SK-N-SH treated with all-trans-retinoic acid at 6 μM for 48 hours (cell line): ENCODE measurements at regions not wholly inside any gene's neighbourhood (a gene's known extent, or its start where the extent isn't known, plus 50 kb on each side); places are given as distances from the start of the nearest gene placed in this dataset.

ENCODE experiments used
- ATAC-seq: fragments of 200-7000 bp; cut with Tn5 transposase; 3 replicates; pipeline ENCODE4 v1.9.1; 2020; ENCODE audit warnings: mild to moderate bottlenecking, moderate library complexity
- ARNTL ChIP-seq: fragments of 450-650 bp; formaldehyde crosslinking; IDR thresholded peaks from 2 replicates; pipeline ENCODE4 v1.5.0; 2020; ENCODE audit warnings: low read depth, mild to moderate bottlenecking, moderate library complexity, borderline replicate concordance
- BACH2 ChIP-seq: fragments of 250-450 bp; sonication (Bioruptor Pico); IDR thresholded peaks from 2 replicates; pipeline ENCODE4 v1.9.0; 2021; ENCODE audit warnings: mild to moderate bottlenecking, borderline replicate concordance
- CREB5 ChIP-seq: fragments of 250-450 bp; sonication (Bioruptor Pico); IDR thresholded peaks from 2 replicates; pipeline ENCODE4 v1.5.1; 2020; ENCODE audit warnings: low read depth, mild to moderate bottlenecking, moderate library complexity
- CSDC2 ChIP-seq: fragments of 250-450 bp; sonication (Bioruptor Pico); IDR thresholded peaks from 2 replicates; pipeline ENCODE4 v1.5.0; 2020; ENCODE audit warnings: mild to moderate bottlenecking, moderate library complexity
- ESRRG ChIP-seq: fragments of 250-450 bp; sonication (Bioruptor Pico); IDR thresholded peaks from 2 replicates; pipeline ENCODE4 v1.6.1; 2021; ENCODE audit warnings: mild to moderate bottlenecking
- ISL1 ChIP-seq: fragments of 250-450 bp; sonication (Bioruptor Pico); IDR thresholded peaks from 2 replicates; pipeline ENCODE4 v2.1.2; 2022; ENCODE audit warnings: mild to moderate bottlenecking, moderate library complexity
- OSR1 ChIP-seq: fragments of 250-450 bp; sonication (Bioruptor Pico); IDR thresholded peaks from 2 replicates; pipeline ENCODE4 v1.8.0; 2022; ENCODE audit warnings: moderate library complexity, mild to moderate bottlenecking, inconsistent platforms
- POU6F1 ChIP-seq: fragments of 250-450 bp; sonication (Bioruptor Pico); IDR thresholded peaks from 2 replicates; pipeline ENCODE4 v1.8.0; 2021; ENCODE audit warnings: low read depth, mild to moderate bottlenecking, moderate library complexity, borderline replicate concordance
- PPARA ChIP-seq: fragments of 250-450 bp; sonication (Bioruptor Pico); IDR thresholded peaks from 2 replicates; pipeline ENCODE4 v1.5.0; 2020; ENCODE audit warnings: mild to moderate bottlenecking, borderline replicate concordance
- RARB ChIP-seq: fragments of 250-450 bp; sonication (Bioruptor Pico); IDR thresholded peaks from 2 replicates; pipeline ENCODE4 v1.8.0; 2021; ENCODE audit warnings: mild to moderate bottlenecking, moderate library complexity
- SNAI2 ChIP-seq: fragments of 250-450 bp; sonication (Bioruptor Pico); IDR thresholded peaks from 2 replicates; pipeline ENCODE4 v1.5.0; 2020; ENCODE audit warnings: mild to moderate bottlenecking, moderate library complexity
- TCF4 ChIP-seq: fragments of 250-450 bp; sonication (Bioruptor Pico); IDR thresholded peaks from 2 replicates; pipeline ENCODE4 v1.8.0; 2021; ENCODE audit warnings: mild to moderate bottlenecking, moderate library complexity, borderline replicate concordance
- TOX ChIP-seq: fragments of 250-450 bp; sonication (Bioruptor Pico); IDR thresholded peaks from 2 replicates; pipeline ENCODE4 v1.8.0; 2021; ENCODE audit warnings: mild to moderate bottlenecking, moderate library complexity, borderline replicate concordance
- ZC3H10 ChIP-seq: fragments of 250-450 bp; sonication (Bioruptor Pico); IDR thresholded peaks from 2 replicates; pipeline ENCODE4 v1.5.1; 2021; ENCODE audit warnings: mild to moderate bottlenecking, moderate library complexity
- ZFP3 ChIP-seq: fragments of 250-450 bp; sonication (Bioruptor Pico); IDR thresholded peaks from 2 replicates; pipeline ENCODE4 v1.5.0; 2020; ENCODE audit warnings: mild to moderate bottlenecking, moderate library complexity
- ZFP30 ChIP-seq: fragments of 450-650 bp; formaldehyde crosslinking; IDR thresholded peaks from 2 replicates; pipeline ENCODE4 v1.5.0; 2022; ENCODE audit warnings: mild to moderate bottlenecking, moderate library complexity
- ZNF565 ChIP-seq: fragments of 450-650 bp; formaldehyde crosslinking; conservative IDR thresholded peaks from 2 replicates; pipeline ENCODE4 v1.5.0; 2020; ENCODE audit warnings: low read depth, mild to moderate bottlenecking, moderate library complexity
- ZNF70 ChIP-seq: fragments of 450-650 bp; formaldehyde crosslinking; IDR thresholded peaks from 2 replicates; pipeline ENCODE4 v1.5.0; 2020; ENCODE audit warnings: mild to moderate bottlenecking, moderate library complexity
- ZNF8 ChIP-seq: fragments of 450-650 bp; formaldehyde crosslinking; IDR thresholded peaks from 2 replicates; pipeline ENCODE4 v1.5.0; 2020; ENCODE audit warnings: mild to moderate bottlenecking, moderate library complexity
- TF ChIP-seq, protein P1 (sequence below): fragments of 250-450 bp; sonication (Bioruptor Pico); IDR thresholded peaks from 2 replicates; pipeline ENCODE4 v1.5.0; 2020; ENCODE audit warnings: mild to moderate bottlenecking, moderate library complexity
- TF ChIP-seq, protein P2 (sequence below): fragments of 250-450 bp; sonication (Bioruptor Pico); IDR thresholded peaks from 2 replicates; pipeline ENCODE4 v1.8.0; 2020; ENCODE audit warnings: mild to moderate bottlenecking, moderate library complexity, borderline replicate concordance

DNA sequence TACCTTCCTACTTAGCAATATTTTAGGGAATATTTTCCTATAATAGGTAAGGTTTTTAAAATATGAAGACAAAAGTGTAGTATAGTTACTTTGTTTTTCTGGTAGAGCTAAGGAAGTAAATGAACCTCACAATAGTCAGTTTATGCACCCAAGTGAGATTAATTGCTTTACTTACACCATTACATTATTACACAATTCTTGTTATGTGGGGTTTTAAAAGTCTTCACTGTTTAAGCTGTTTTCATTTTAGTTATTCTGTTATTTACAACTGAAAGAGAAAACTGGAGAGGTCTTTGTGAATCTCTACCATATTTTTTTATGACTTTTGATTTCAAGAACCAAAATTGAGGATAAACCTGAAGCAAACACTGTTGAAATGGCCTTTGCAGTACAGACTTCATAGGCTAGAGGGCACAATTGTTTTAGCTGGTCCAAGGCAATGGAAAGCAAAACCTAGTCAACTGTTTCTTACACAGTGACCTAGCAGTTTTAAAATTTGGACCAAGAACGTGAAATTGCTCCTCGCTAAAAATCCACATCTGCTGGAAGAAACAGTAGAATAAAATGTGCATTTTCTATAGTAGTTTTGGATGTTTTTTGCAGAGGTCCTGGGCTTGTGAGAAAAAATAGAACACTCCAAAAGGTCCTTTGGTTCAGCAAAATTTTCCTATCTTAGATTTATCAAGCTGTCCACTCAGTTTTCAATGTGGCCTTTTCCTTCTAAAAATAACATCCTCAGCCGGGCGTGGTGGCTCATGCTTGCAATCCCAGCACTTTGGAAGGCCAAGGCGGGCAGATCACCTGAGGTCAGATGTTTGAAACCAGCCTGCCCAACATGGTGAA lies 66.4 kb upstream of the FER start:
- ATAC-seq = peak; percentile 97
- TF ChIP-seq ISL1 (CRISPR knock-in tag) = no peak
- TF ChIP-seq BACH2 (CRISPR knock-in tag) = no peak
- no peak for TF ChIP-seq TCF4 (CRISPR knock-in tag)
- TF ChIP-seq ZNF565 = no peak
- TF ChIP-seq SNAI2 (CRISPR knock-in tag) = no peak
- no peak for TF ChIP-seq OSR1 (CRISPR knock-in tag)

GRCh38 chr5:108678091-108678490 lies 69.6 kb upstream of the FER start:
- ATAC-seq = no peak
- no peak for TF ChIP-seq ZFP30 (CRISPR knock-in tag)
- no peak for TF ChIP-seq ISL1 (CRISPR knock-in tag)
- TF ChIP-seq, protein P1, sequence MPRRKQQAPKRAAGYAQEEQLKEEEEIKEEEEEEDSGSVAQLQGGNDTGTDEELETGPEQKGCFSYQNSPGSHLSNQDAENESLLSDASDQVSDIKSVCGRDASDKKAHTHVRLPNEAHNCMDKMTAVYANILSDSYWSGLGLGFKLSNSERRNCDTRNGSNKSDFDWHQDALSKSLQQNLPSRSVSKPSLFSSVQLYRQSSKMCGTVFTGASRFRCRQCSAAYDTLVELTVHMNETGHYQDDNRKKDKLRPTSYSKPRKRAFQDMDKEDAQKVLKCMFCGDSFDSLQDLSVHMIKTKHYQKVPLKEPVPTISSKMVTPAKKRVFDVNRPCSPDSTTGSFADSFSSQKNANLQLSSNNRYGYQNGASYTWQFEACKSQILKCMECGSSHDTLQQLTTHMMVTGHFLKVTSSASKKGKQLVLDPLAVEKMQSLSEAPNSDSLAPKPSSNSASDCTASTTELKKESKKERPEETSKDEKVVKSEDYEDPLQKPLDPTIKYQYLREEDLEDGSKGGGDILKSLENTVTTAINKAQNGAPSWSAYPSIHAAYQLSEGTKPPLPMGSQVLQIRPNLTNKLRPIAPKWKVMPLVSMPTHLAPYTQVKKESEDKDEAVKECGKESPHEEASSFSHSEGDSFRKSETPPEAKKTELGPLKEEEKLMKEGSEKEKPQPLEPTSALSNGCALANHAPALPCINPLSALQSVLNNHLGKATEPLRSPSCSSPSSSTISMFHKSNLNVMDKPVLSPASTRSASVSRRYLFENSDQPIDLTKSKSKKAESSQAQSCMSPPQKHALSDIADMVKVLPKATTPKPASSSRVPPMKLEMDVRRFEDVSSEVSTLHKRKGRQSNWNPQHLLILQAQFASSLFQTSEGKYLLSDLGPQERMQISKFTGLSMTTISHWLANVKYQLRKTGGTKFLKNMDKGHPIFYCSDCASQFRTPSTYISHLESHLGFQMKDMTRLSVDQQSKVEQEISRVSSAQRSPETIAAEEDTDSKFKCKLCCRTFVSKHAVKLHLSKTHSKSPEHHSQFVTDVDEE (CRISPR knock-in tag) = no peak
- no peak for TF ChIP-seq ZFP3 (CRISPR knock-in tag)
- TF ChIP-seq ZC3H10 = no peak
- TF ChIP-seq ZNF70 (CRISPR knock-in tag) = no peak
- TF ChIP-seq TOX (CRISPR knock-in tag) = no peak
- no peak for TF ChIP-seq CSDC2 (CRISPR knock-in tag)
- TF ChIP-seq ESRRG (CRISPR knock-in tag) = no peak
- TF ChIP-seq ZNF565 = no peak
- TF ChIP-seq OSR1 (CRISPR knock-in tag) = no peak
- TF ChIP-seq PPARA (CRISPR knock-in tag) = no peak
- TF ChIP-seq RARB (CRISPR knock-in tag) = no peak
- TF ChIP-seq, protein P2, sequence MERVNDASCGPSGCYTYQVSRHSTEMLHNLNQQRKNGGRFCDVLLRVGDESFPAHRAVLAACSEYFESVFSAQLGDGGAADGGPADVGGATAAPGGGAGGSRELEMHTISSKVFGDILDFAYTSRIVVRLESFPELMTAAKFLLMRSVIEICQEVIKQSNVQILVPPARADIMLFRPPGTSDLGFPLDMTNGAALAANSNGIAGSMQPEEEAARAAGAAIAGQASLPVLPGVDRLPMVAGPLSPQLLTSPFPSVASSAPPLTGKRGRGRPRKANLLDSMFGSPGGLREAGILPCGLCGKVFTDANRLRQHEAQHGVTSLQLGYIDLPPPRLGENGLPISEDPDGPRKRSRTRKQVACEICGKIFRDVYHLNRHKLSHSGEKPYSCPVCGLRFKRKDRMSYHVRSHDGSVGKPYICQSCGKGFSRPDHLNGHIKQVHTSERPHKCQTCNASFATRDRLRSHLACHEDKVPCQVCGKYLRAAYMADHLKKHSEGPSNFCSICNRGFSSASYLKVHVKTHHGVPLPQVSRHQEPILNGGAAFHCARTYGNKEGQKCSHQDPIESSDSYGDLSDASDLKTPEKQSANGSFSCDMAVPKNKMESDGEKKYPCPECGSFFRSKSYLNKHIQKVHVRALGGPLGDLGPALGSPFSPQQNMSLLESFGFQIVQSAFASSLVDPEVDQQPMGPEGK (CRISPR knock-in tag) = no peak
- TF ChIP-seq TCF4 (CRISPR knock-in tag) = no peak
- TF ChIP-seq BACH2 (CRISPR knock-in tag) = no peak
- TF ChIP-seq CREB5 (CRISPR knock-in tag) = no peak
- TF ChIP-seq POU6F1 (CRISPR knock-in tag) = no peak
- TF ChIP-seq ARNTL (CRISPR knock-in tag) = no peak

DNA sequence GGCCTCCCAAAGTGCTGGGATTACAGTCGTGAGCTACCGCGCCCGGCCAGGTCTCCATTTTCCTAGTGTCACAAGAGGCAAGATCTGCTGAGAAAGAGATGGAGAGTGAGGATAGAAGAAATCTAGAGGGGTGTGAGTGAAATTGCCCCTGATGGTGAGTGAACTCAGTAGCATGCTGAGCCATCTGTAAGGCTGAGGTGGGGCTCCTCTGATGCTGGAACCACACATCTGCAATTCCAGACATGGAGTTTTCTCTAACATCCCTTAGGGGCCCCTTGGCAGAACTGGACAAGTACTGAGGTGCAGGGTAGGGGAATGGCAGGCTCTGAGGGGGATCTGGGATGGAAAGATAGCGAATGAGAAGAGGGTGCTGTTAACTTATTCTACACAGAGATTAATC lies 72.0 kb upstream of the FER start:
- TF ChIP-seq POU6F1 (CRISPR knock-in tag) (no peak), ARNTL (CRISPR knock-in tag) (no peak), ZFP3 (CRISPR knock-in tag) (no peak), ZNF8 (CRISPR knock-in tag) (no peak), ZNF565 (no peak), PPARA (CRISPR knock-in tag) (no peak), SNAI2 (CRISPR knock-in tag) (no peak), ESRRG (CRISPR knock-in tag) (no peak), CSDC2 (CRISPR knock-in tag) (no peak), OSR1 (CRISPR knock-in tag) (no peak)
- TF ChIP-seq, protein P2 (CRISPR knock-in tag) = no peak
- TF ChIP-seq, protein P1 (CRISPR knock-in tag) = no peak
- no peak for ATAC-seq
